ENCODE measurements at regions not wholly inside any gene's neighbourhood (a gene's known extent, or its start where the extent isn't known, plus 50 kb on each side); places are given as distances from the start of the nearest gene placed in this dataset.

GRCh38 chrY:21370494-21370893 is 140.6 kb upstream of the RBMY1B start:
- intact Hi-C loops (cut with DNase I) = no loop called here
- no peak overlapping the region for H3K27ac ChIP-seq
- H3K36me3 ChIP-seq (replicated peaks in 1 of 2; ENCODE audit: insufficient read depth in 1 of 2, low read depth in 2 of 2) = no peaks in the 10 kb centered on the region
- no peaks in the 10 kb centered on the region for H3K27me3 ChIP-seq
- no peak for DNase-seq
- ATAC-seq = no peak
- no peaks in the 10 kb centered on the region for H3K9me3 ChIP-seq
- H3K4me3 ChIP-seq = no peak overlapping the region
- 44 to 62% methylated on average over 3 of the region's 3 CpGs for WGBS, 2 donors
- no peaks in the 10 kb centered on the region for H3K4me1 ChIP-seq
- no peak for TF ChIP-seq POLR2A (IDR thresholded peaks at IDR 0.05)
- no peak for TF ChIP-seq CTCF (IDR thresholded peaks at IDR 0.05)

GRCh38 chrY:21394116-21394515 is 117.0 kb upstream of the RBMY1B start:
- no peaks in the 10 kb centered on the region for H3K4me1 ChIP-seq
- WGBS, 2 donors = 38 to 41% methylated on average over 2 of the region's 2 CpGs
- no peaks in the 10 kb centered on the region for H3K36me3 ChIP-seq (replicated peaks in 1 of 2; ENCODE audit: insufficient read depth in 1 of 2, low read depth in 2 of 2)
- intact Hi-C loops (cut with DNase I) = no loop called here
- H3K9me3 ChIP-seq = no peaks in the 10 kb centered on the region
- H3K27me3 ChIP-seq = no peaks in the 10 kb centered on the region
- no peak overlapping the region for H3K4me3 ChIP-seq
- DNase-seq (no peak), ATAC-seq (no peak)
- H3K27ac ChIP-seq = no peak overlapping the region
- TF ChIP-seq POLR2A (IDR thresholded peaks at IDR 0.05) = no peak
- TF ChIP-seq CTCF (IDR thresholded peaks at IDR 0.05) = no peak

GRCh38 chrY:21422221-21422620 is 88.9 kb upstream of the RBMY1B start:
- 27 to 38% methylated on average over 2 to 5 of the region's 5 CpGs for WGBS, 2 donors
- Histone ChIP-seq H3K9me3 (no peaks in the 10 kb centered on the region), H3K27me3 (no peaks in the 10 kb centered on the region), H3K27ac (peak overlapping the region in 2 of 4 donors; percentile 25 to 49), H3K36me3 (replicated peaks in 1 of 2; ENCODE audit: insufficient read depth in 1 of 2, low read depth in 2 of 2) (no peaks in the 10 kb centered on the region), H3K4me3 (no peak overlapping the region), H3K4me1 (no peaks in the 10 kb centered on the region)
- TF ChIP-seq POLR2A (IDR thresholded peaks at IDR 0.05) (no peak), CTCF (IDR thresholded peaks at IDR 0.05) (no peak)
- peak in 1 of 4 donors; percentile 16 for DNase-seq
- ATAC-seq = peak; percentile 48
- intact Hi-C loops (cut with DNase I) = no loop called here

- no peak for DNase-seq
- 40 to 93% methylated on average over 1 of the region's 1 CpG for WGBS, 2 donors
- no peaks in the 10 kb centered on the region for H3K36me3 ChIP-seq (replicated peaks in 1 of 2; ENCODE audit: insufficient read depth in 1 of 2, low read depth in 2 of 2)
- intact Hi-C loops (cut with DNase I) = no loop called here
- no peak overlapping the region for H3K4me3 ChIP-seq
- no peaks in the 10 kb centered on the region for H3K27me3 ChIP-seq
- no peak for ATAC-seq
- H3K4me1 ChIP-seq = no peaks in the 10 kb centered on the region
- H3K9me3 ChIP-seq = no peaks in the 10 kb centered on the region
- TF ChIP-seq CTCF (IDR thresholded peaks at IDR 0.05) = no peak
- TF ChIP-seq POLR2A (IDR thresholded peaks at IDR 0.05) = no peak
- no peak overlapping the region for H3K27ac ChIP-seq
These were observed 70.6 kb upstream of the RBMY1B start for GRCh38 chrY:21440536-21440935.

- H3K27ac ChIP-seq = no peak overlapping the region
- no peaks in the 10 kb centered on the region for H3K9me3 ChIP-seq
- no peaks in the 10 kb centered on the region for H3K36me3 ChIP-seq (replicated peaks in 1 of 2; ENCODE audit: insufficient read depth in 1 of 2, low read depth in 2 of 2)
- WGBS, 2 donors = 44% methylated on average over 2 of the region's 2 CpGs
- TF ChIP-seq POLR2A (IDR thresholded peaks at IDR 0.05) (no peak), CTCF (IDR thresholded peaks at IDR 0.05) (no peak)
- H3K4me3 ChIP-seq = no peak overlapping the region
- DNase-seq (no peak), ATAC-seq (no peak)
- H3K27me3 ChIP-seq = no peaks in the 10 kb centered on the region
- intact Hi-C loops (cut with DNase I) = no loop called here
- no peaks in the 10 kb centered on the region for H3K4me1 ChIP-seq
These were observed 57.5 kb upstream of the RBMY1B start for GRCh38 chrY:21453644-21454043.
